C4-2B (cell line): ENCODE measurements at regions not wholly inside any gene's neighbourhood (a gene's known extent, or its start where the extent isn't known, plus 50 kb on each side); places are given as distances from the start of the nearest gene placed in this dataset.

Source experiments
- H3K27ac ChIP-seq: fragments of 450-650 bp; 2 replicates; pipeline ENCODE4 v1.5.1; 2017
- ZFX ChIP-seq: fragments of 450-650 bp; IDR thresholded peaks from 2 replicates; pipeline ENCODE4 v1.6.1; 2017
- TF ChIP-seq, protein P1 (sequence below): fragments of 450-650 bp; conservative IDR thresholded peaks from 2 replicates; pipeline ENCODE4 v1.5.1; 2017; ENCODE audit warnings: mild to moderate bottlenecking

DNA sequence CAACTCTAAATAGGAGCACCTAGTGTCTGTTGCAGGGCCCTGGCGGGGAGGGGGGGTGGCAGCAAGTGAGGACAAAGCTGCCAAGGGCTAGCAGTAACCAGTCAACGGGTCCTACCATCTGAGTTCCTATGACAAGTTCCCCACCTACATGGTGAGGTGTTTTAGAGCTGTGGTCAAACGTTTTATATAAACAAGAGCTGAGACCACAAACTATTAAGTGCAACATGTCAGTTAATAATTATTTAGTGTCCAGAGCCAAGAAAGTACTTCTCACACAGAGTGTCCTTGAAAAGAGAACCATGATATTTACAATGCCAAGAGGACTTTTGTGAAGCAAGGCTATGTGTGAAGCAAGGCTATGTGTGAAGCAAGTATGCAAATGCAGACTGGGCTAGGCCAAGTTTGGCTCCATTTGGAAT, 434.7 kb downstream of the TNS3 start:
- H3K27ac ChIP-seq: no peak overlapping the region
- TF ChIP-seq ZFX: no peak
- TF ChIP-seq, protein P1, sequence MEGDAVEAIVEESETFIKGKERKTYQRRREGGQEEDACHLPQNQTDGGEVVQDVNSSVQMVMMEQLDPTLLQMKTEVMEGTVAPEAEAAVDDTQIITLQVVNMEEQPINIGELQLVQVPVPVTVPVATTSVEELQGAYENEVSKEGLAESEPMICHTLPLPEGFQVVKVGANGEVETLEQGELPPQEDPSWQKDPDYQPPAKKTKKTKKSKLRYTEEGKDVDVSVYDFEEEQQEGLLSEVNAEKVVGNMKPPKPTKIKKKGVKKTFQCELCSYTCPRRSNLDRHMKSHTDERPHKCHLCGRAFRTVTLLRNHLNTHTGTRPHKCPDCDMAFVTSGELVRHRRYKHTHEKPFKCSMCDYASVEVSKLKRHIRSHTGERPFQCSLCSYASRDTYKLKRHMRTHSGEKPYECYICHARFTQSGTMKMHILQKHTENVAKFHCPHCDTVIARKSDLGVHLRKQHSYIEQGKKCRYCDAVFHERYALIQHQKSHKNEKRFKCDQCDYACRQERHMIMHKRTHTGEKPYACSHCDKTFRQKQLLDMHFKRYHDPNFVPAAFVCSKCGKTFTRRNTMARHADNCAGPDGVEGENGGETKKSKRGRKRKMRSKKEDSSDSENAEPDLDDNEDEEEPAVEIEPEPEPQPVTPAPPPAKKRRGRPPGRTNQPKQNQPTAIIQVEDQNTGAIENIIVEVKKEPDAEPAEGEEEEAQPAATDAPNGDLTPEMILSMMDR: no peak

DNA sequence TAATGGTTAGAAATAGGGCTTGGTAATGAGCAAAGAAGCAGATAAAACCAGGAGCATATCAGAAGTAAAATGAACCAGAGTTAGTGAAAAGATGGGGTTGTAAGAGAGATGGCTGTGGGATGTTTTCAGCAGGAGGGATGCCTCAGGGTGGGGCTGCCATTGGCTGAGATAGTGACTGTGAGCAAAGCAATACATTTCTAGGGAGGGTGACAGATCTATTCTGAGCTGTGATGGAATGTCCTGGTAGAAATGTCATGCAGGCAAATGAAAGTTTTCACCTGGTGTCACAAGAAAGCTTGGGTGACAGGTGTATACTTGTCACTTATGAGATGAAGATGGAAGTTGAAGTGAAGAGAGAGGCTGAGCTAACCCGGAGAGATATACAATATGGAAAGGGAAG, 435.9 kb downstream of the TNS3 start:
- TF ChIP-seq, protein P1: no peak
- no peak for TF ChIP-seq ZFX
- H3K27ac ChIP-seq: no peak overlapping the region

DNA sequence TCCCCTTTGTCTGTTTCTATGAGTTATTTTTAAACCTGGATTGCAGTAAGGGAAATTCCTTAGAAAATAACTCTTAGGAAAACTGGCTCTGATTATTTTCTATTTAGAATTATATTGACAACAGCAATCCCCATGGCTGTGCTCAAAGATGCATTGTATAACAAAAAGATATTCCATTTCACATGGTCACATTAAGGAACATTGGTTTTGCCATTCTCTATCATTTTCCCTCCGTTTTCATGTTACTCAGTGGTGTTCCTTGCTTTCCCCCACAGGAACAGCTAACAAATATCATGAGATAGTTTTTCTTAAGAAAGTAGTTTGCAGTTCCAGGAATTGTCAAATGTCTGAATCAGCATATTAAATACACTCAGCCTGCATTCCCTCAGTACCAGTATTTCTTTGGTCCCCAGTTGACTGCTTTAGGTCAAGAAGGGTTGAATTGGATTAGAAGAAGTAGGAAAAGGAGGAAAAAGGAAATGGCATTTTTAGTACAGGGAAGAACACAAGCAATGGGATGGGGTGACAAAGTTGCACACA, 436.7 kb downstream of the TNS3 start:
- no peak overlapping the region for H3K27ac ChIP-seq
- TF ChIP-seq, protein P1: no peak
- no peak for TF ChIP-seq ZFX

DNA sequence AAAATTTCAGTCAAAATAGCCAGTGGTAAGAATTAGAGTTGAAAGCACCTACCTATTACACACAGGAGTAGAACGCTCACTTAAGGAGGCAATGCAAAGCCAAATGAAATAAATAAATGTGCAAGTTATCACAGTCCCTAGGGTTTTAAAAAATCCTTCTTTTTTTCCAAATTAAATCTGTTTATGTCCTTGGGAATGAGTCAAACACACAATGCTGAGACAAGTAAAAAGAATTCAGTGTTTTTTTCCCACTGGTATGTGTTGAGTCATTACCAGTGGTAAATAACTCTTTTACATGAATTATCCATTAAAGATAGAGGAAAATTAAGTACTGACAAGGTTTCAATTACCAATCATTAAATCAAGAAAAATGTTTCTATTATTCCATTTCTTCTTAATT, 438.6 kb downstream of the TNS3 start:
- TF ChIP-seq ZFX: no peak
- TF ChIP-seq, protein P1: no peak
- H3K27ac ChIP-seq: no peak overlapping the region

DNA sequence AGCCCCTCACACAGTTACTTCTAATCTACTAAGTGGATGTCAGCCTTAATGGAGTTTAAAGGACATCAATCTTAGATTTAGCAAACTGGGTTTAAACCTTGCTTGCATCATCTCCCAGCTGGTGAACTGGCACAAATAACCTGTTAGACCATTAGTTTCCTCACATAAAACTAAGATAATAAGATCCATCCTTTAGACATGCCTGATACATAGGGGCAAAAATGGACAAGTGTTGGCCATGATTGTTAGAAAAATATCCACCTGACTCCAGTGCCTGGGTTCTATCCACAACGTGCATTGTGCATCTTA, 439.1 kb downstream of the TNS3 start:
- H3K27ac ChIP-seq: no peak overlapping the region
- TF ChIP-seq ZFX: no peak
- TF ChIP-seq, protein P1: no peak

DNA sequence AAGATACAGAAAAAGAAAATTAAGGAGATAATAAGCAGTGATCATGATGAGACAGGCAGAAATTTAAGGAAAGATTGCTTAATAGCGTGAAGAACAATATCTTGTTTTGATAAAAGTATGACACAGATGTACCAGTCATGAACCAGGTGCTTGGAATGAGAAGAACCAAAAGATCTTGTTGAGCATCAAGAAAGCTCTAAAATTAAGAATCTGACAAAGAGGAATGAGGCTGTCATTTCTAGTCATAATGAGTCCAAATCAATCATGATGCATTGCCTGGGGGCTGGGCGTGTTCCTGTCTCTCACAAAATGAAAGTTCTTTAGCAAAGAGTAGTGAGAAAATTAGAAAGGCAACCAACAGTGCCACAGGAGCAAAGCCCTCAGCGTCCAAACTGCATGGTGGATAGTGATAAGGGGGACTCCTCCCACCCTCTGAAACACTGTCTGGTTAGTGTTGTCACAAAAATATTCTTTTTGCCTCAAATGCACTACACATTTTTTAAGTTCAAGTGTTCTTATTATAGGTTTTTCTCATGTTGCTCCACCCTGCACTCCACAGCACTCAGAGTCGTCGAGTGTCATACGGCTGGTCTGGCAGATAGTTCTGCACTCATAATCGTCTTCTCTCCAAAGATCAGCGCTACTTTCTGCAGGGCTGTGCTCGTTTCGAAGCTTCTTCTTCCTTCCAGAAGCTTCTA, 439.6 kb downstream of the TNS3 start:
- TF ChIP-seq, protein P1: no peak
- no peak for TF ChIP-seq ZFX
- H3K27ac ChIP-seq: no peak overlapping the region

DNA sequence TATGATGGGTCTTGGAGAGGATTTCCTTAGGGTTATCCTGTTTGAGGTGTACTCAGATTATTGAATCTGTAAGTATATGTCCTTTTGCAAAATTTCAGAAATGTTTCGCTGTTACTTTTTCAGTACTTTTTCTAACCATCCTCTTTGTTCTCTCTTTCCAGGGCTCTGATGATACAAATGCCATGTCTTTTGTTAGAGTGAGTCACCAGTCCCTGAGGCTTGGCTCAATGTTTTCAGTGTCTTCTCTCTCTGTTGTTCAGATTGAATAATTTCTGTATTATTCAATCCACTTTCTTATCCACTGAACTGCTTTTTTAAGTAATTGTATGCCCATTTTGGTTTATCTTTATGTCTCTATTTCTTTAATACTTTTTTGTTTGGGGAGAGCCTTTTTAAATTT, 449.4 kb downstream of the TNS3 start:
- no peak overlapping the region for H3K27ac ChIP-seq
- TF ChIP-seq, protein P1: no peak
